GM12864 (cell line): ENCODE measurements at regions not wholly inside any gene's neighbourhood (a gene's known extent, or its start where the extent isn't known, plus 50 kb on each side); places are given as distances from the start of the nearest gene placed in this dataset.

Source experiments
- DNase-seq: peaks from one replicate; pipeline ENCODE4 v3.0.0-alpha.2; 2011; ENCODE audit warnings: low read depth
- H3K4me3 ChIP-seq: 2 replicates; pipeline ENCODE4 v1.5.1; 2011; ENCODE audit warnings: mild to moderate bottlenecking, low read depth, low read length, control low read depth
- TF ChIP-seq, protein P1 (sequence below): IDR thresholded peaks from 2 replicates; pipeline ENCODE4 v1.5.1; 2011; ENCODE audit warnings: low read depth, mild to moderate bottlenecking, moderate library complexity, low read length, control low read depth, inconsistent platforms; ENCODE audit errors: missing control alignments

DNA sequence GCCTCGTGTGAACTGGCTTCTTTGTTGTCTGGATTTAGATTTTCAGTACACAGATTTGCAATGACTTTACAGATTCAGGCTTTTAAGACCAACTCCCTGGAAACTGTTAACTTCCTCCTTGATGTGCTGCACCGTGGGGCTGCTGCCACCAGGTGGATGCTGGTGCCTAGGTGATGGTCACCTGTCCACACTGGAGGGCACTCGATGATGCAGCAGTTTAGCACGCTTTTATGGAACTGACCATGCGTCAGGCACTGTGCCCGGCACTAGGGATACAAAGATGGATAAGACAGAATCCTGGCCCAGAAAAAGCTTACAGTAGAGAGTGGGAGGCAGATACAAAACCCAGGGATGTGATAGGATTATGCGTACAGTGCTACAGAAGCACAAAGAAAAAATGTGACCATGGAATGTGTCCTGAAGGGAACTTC is 180.7 kb downstream of the CEP135 start:
- H3K4me3 ChIP-seq: no peak overlapping the region
- TF ChIP-seq, protein P1, sequence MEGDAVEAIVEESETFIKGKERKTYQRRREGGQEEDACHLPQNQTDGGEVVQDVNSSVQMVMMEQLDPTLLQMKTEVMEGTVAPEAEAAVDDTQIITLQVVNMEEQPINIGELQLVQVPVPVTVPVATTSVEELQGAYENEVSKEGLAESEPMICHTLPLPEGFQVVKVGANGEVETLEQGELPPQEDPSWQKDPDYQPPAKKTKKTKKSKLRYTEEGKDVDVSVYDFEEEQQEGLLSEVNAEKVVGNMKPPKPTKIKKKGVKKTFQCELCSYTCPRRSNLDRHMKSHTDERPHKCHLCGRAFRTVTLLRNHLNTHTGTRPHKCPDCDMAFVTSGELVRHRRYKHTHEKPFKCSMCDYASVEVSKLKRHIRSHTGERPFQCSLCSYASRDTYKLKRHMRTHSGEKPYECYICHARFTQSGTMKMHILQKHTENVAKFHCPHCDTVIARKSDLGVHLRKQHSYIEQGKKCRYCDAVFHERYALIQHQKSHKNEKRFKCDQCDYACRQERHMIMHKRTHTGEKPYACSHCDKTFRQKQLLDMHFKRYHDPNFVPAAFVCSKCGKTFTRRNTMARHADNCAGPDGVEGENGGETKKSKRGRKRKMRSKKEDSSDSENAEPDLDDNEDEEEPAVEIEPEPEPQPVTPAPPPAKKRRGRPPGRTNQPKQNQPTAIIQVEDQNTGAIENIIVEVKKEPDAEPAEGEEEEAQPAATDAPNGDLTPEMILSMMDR: peak; percentile 63
- no peak for DNase-seq

GRCh38 chr4:56128213-56128612 is 179.5 kb downstream of the CEP135 start:
- DNase-seq: no peak
- H3K4me3 ChIP-seq: no peak overlapping the region
- TF ChIP-seq, protein P1: no peak

DNA sequence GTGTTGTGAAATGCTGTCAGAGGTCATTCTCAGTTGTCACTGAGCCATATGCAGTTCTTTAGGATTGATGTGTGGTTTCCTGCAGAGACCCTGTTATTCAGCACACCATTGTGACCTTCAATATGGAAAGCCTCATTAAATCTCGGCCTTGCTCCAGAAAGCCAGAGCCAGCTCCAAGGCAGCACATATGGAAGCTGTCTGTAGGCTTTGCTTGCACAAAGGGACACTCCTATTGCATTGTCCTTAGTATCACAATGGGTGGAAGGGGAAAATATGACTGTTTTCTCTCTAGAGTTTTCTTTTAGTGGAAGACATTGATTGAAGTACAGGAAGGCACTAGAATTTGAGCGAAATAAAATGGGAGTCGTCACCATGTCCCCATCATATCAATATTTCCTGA is 179.0 kb downstream of the CEP135 start:
- TF ChIP-seq, protein P1: no peak
- H3K4me3 ChIP-seq: no peak overlapping the region
- DNase-seq: no peak

GRCh38 chr4:56123547-56123946 is 174.8 kb downstream of the CEP135 start:
- TF ChIP-seq, protein P1: no peak
- H3K4me3 ChIP-seq: no peak overlapping the region

DNA sequence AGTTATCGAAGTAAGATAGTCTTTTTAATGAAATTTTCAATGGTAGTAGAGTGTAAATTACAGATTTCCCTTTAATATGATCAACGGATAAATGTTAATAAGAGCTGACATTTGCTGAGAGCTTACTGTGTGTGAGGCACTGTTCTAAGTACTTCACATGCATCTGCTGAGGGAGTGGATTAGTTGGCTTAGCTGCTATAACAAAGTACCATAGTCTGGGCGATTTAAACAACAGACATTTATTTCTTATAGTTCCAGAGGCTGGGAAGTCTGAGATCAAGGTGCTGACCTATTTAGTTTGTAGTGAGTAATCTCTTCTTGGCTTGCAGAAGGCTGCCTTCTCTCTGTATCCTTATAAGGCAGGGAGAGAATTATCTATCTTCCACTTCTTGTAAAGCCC is 174.3 kb downstream of the CEP135 start:
- no peak overlapping the region for H3K4me3 ChIP-seq
- TF ChIP-seq, protein P1: no peak
- DNase-seq: no peak

More at GRCh38 chr4:56123547-56123946, 174.8 kb downstream of the CEP135 start:
- DNase-seq: no peak

DNA sequence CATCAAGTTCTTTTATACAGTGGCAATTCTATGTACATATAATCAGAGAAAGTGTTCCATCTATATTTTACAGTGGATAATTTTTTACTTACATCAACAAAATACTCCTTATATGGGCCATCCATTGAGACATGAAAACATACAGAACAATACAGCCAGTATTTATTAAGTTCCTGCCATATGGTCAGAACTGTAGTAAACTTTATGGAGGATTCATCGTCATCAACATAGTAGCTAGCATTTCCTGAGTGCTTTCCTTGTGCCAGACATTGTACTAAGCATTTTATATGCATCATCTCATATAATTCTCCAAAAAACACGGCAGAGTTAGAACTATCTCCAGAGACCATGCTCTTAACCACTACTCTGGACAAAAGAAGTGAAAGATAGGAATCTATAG is 170.1 kb downstream of the CEP135 start:
- no peak for DNase-seq
- H3K4me3 ChIP-seq: no peak overlapping the region
- TF ChIP-seq, protein P1: no peak

DNA sequence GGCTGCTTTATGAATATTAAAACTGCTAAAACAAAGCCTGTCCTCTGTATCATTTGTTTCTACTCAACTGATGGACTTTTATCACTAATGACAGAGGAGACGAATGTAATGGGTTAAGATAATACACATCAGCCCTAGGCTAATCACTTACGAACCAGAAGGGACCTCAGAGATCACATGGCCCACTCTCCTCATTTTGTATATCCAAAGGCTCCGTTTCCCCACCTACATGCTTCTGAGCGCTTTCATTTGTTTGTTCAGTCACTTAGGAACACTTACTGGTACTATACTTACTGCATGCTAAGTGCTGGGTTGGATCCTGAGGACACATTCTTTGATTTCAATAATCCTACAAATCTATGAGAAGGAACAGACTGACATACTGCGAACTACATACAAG is 169.3 kb downstream of the CEP135 start:
- TF ChIP-seq, protein P1: no peak
- no peak overlapping the region for H3K4me3 ChIP-seq
- DNase-seq: no peak
